ENCODE measurements at regions not wholly inside any gene's neighbourhood (a gene's known extent, or its start where the extent isn't known, plus 50 kb on each side); places are given as distances from the start of the nearest gene placed in this dataset.
A peak's percentile ranks its signal among the peaks of the same experiment; 100 is the strongest.

- DNase-seq, result no peak
These were observed 706.2 kb upstream of the CBLB start for GRCh38 chr3:106575029-106575428.

- no peak for DNase-seq
These were observed 708.4 kb upstream of the CBLB start for GRCh38 chr3:106577241-106577640.

- no peak for DNase-seq
These were observed 710.1 kb upstream of the CBLB start for GRCh38 chr3:106578911-106579310.

GRCh38 chr3:106582151-106582550, 713.3 kb upstream of the CBLB start:
- DNase-seq, result no peak

- DNase-seq, result no peak
These were observed 718.7 kb upstream of the CBLB start for GRCh38 chr3:106587551-106587950.

GRCh38 chr3:106588739-106589138, 719.9 kb upstream of the CBLB start:
- DNase-seq, result no peak

GRCh38 chr3:106589311-106589942, 720.6 kb upstream of the CBLB start:
- DNase-seq, result peak in 1 of 2 donors; percentile 5

GRCh38 chr3:106590216-106590615, 721.4 kb upstream of the CBLB start:
- no peak for DNase-seq

- peak in 1 of 2 donors; percentile 9 for DNase-seq
These were observed 724.6 kb upstream of the CBLB start for GRCh38 chr3:106593381-106593780.

- peak; percentile 26 to 79 for DNase-seq
These were observed 741.0 kb upstream of the CBLB start for GRCh38 chr3:106609666-106610301.

GRCh38 chr3:106610362-106610959, 741.6 kb upstream of the CBLB start:
- DNase-seq, result no peak

GRCh38 chr3:106611116-106611515, 742.3 kb upstream of the CBLB start:
- no peak for DNase-seq

GRCh38 chr3:106611841-106612240, 743.0 kb upstream of the CBLB start:
- no peak for DNase-seq

GRCh38 chr3:106616556-106616955, 747.7 kb upstream of the CBLB start:
- DNase-seq, result no peak

- no peak for DNase-seq
These were observed 748.5 kb upstream of the CBLB start for GRCh38 chr3:106617276-106617675.

GRCh38 chr3:106620646-106621045, 751.8 kb upstream of the CBLB start:
- no peak for DNase-seq

- DNase-seq, result no peak
These were observed 753.1 kb upstream of the CCDC54 start for GRCh38 chr3:106624154-106624553.

GRCh38 chr3:106628407-106628806, 748.8 kb upstream of the CCDC54 start:
- DNase-seq, result no peak

GRCh38 chr3:106629215-106629832, 747.9 kb upstream of the CCDC54 start:
- no peak for DNase-seq

GRCh38 chr3:106631373-106632108, 745.7 kb upstream of the CCDC54 start:
- no peak for DNase-seq

- no peak for DNase-seq
These were observed 742.0 kb upstream of the CCDC54 start for GRCh38 chr3:106635271-106635670.

GRCh38 chr3:106635826-106636225, 741.4 kb upstream of the CCDC54 start:
- no peak for DNase-seq

GRCh38 chr3:106640353-106640752, 736.9 kb upstream of the CCDC54 start:
- no peak for DNase-seq
